ENCODE measurements at regions not wholly inside any gene's neighbourhood (a gene's known extent, or its start where the extent isn't known, plus 50 kb on each side); places are given as distances from the start of the nearest gene placed in this dataset.

- no peak overlapping the region for H3K27ac ChIP-seq (ENCODE audit: low read depth, low read length)
- no peaks in the 10 kb centered on the region for H3K27me3 ChIP-seq (ENCODE audit: control insufficient read depth in 2 of 2, insufficient read depth in 2 of 2, low read length in 2 of 2)
- peaks cover 0 to 6% (median 0%) of the 10 kb centered on the region in 5 donors for H3K36me3 Mint-ChIP-seq
- intact Hi-C loops (cut with micrococcal nuclease) = loop anchor here in 1 of 2 donors (10.0 kb wide), 1 partner anchor 272 kb away; no protein-coding TSS in a partner anchor
- no peak overlapping the region for H3K4me3 Mint-ChIP-seq
- no peaks in the 10 kb centered on the region for H3K36me3 ChIP-seq (ENCODE audit: control insufficient read depth in 2 of 3, insufficient read depth in 3 of 3, low read length in 3 of 3)
- ATAC-seq = no peak
- H3K27me3 Mint-ChIP-seq = peaks cover 0 to 31% (median 20%) of the 10 kb centered on the region in 5 donors
- H3K4me3 ChIP-seq (ENCODE audit: low read length) = no peak overlapping the region
- H3K9me3 Mint-ChIP-seq = peaks cover 0 to 9% (median 4%) of the 10 kb centered on the region in 11 donors
- H3K4me1 Mint-ChIP-seq = no peaks in the 10 kb centered on the region
- no peak for DNase-seq
- no peaks in the 10 kb centered on the region for H3K9me3 ChIP-seq (ENCODE audit: control insufficient read depth in 2 of 3, low read length in 3 of 3)
- H3K4me1 ChIP-seq (ENCODE audit: control insufficient read depth in 2 of 2, insufficient read depth in 2 of 2, low read length in 2 of 2) = no peaks in the 10 kb centered on the region
- CTCF ChIA-PET = no interaction called here
- POLR2A ChIA-PET = no interaction called here
- H3K27ac Mint-ChIP-seq = no peak overlapping the region
Observed at GRCh38 chr2:118496467-118496866, 351.0 kb downstream of the EN1 start.

- H3K9me3 Mint-ChIP-seq = peaks cover 0 to 14% (median 6%) of the 10 kb centered on the region in 11 donors
- H3K27me3 Mint-ChIP-seq = peaks cover 0 to 33% (median 18%) of the 10 kb centered on the region in 5 donors
- H3K27ac ChIP-seq (ENCODE audit: low read depth, low read length) = no peak overlapping the region
- no peaks in the 10 kb centered on the region for H3K36me3 ChIP-seq (ENCODE audit: control insufficient read depth in 2 of 3, insufficient read depth in 3 of 3, low read length in 3 of 3)
- intact Hi-C loops (cut with micrococcal nuclease) = loop anchor here in 1 of 2 donors (10.0 kb wide), 1 partner anchor 270 kb away; no protein-coding TSS in a partner anchor
- no peak overlapping the region for H3K4me3 Mint-ChIP-seq
- CTCF ChIA-PET = no interaction called here
- H3K4me1 ChIP-seq (ENCODE audit: control insufficient read depth in 2 of 2, insufficient read depth in 2 of 2, low read length in 2 of 2) = no peaks in the 10 kb centered on the region
- H3K4me1 Mint-ChIP-seq = no peaks in the 10 kb centered on the region
- H3K4me3 ChIP-seq (ENCODE audit: low read length) = no peak overlapping the region
- H3K36me3 Mint-ChIP-seq = peaks cover 0 to 10% (median 0%) of the 10 kb centered on the region in 5 donors
- H3K9me3 ChIP-seq (ENCODE audit: control insufficient read depth in 2 of 3, low read length in 3 of 3) = no peaks in the 10 kb centered on the region
- H3K27me3 ChIP-seq (ENCODE audit: control insufficient read depth in 2 of 2, insufficient read depth in 2 of 2, low read length in 2 of 2) = no peaks in the 10 kb centered on the region
- H3K27ac Mint-ChIP-seq = no peak overlapping the region
- POLR2A ChIA-PET = no interaction called here
- no peak for DNase-seq
- ATAC-seq = no peak
Observed at GRCh38 chr2:118495290-118495689, 352.2 kb downstream of the EN1 start.

DNA sequence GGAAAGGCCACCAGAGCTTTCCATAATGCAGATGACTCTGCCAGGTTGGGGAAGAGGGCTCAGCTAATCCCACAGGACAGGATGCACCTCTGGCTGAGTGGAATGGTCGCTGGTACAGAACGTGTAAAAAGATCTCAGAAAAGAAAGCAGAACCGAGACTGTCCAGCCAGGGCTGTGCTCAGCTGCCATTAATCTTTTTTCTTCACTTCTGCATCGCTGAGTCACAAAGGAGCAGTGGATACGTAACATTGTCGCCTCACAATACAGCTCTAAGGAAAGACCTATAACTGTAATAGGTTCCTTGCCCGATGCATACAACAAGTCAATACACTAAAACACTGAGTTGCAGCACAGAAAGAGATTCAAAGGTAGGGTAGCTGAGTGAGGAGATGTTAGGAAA is 354.2 kb downstream of the EN1 start:
- ChIA-PET POLR2A (no interaction called here), CTCF (no interaction called here)
- Mint-ChIP-seq H3K27me3 (peaks cover 0 to 43% (median 27%) of the 10 kb centered on the region in 5 donors), H3K27ac (no peak overlapping the region), H3K4me1 (no peaks in the 10 kb centered on the region), H3K9me3 (peaks cover 0 to 14% (median 6%) of the 10 kb centered on the region in 11 donors), H3K4me3 (no peak overlapping the region), H3K36me3 (peaks cover 0 to 10% (median 0%) of the 10 kb centered on the region in 5 donors)
- Histone ChIP-seq H3K9me3 (ENCODE audit: control insufficient read depth in 2 of 3, low read length in 3 of 3) (no peaks in the 10 kb centered on the region), H3K27ac (ENCODE audit: low read depth, low read length) (no peak overlapping the region), H3K27me3 (ENCODE audit: control insufficient read depth in 2 of 2, insufficient read depth in 2 of 2, low read length in 2 of 2) (no peaks in the 10 kb centered on the region), H3K4me3 (ENCODE audit: low read length) (no peak overlapping the region), H3K36me3 (ENCODE audit: control insufficient read depth in 2 of 3, insufficient read depth in 3 of 3, low read length in 3 of 3) (no peaks in the 10 kb centered on the region), H3K4me1 (ENCODE audit: control insufficient read depth in 2 of 2, insufficient read depth in 2 of 2, low read length in 2 of 2) (no peaks in the 10 kb centered on the region)
- no peak for DNase-seq
- intact Hi-C loops (cut with micrococcal nuclease) = loop anchor here in 1 of 2 donors (10.0 kb wide), 1 partner anchor 268 kb away; no protein-coding TSS in a partner anchor
- no peak for ATAC-seq

- Histone ChIP-seq H3K9me3 (ENCODE audit: control insufficient read depth in 2 of 3, low read length in 3 of 3) (no peaks in the 10 kb centered on the region), H3K27me3 (ENCODE audit: control insufficient read depth in 2 of 2, insufficient read depth in 2 of 2, low read length in 2 of 2) (no peaks in the 10 kb centered on the region), H3K4me3 (ENCODE audit: low read length) (no peak overlapping the region), H3K27ac (ENCODE audit: low read depth, low read length) (no peak overlapping the region), H3K4me1 (ENCODE audit: control insufficient read depth in 2 of 2, insufficient read depth in 2 of 2, low read length in 2 of 2) (no peaks in the 10 kb centered on the region), H3K36me3 (ENCODE audit: control insufficient read depth in 2 of 3, insufficient read depth in 3 of 3, low read length in 3 of 3) (no peaks in the 10 kb centered on the region)
- peaks cover 0 to 43% (median 24%) of the 10 kb centered on the region in 5 donors for H3K27me3 Mint-ChIP-seq
- intact Hi-C loops (cut with micrococcal nuclease) = loop anchor here in 1 of 2 donors (10.0 kb wide), 1 partner anchor 268 kb away; no protein-coding TSS in a partner anchor
- DNase-seq (no peak), ATAC-seq (no peak)
- ChIA-PET CTCF (no interaction called here), POLR2A (no interaction called here)
- no peaks in the 10 kb centered on the region for H3K4me1 Mint-ChIP-seq
- no peak overlapping the region for H3K27ac Mint-ChIP-seq
- no peak overlapping the region for H3K4me3 Mint-ChIP-seq
- H3K9me3 Mint-ChIP-seq = peaks cover 0 to 14% (median 6%) of the 10 kb centered on the region in 11 donors
- H3K36me3 Mint-ChIP-seq = peaks cover 0 to 10% (median 0%) of the 10 kb centered on the region in 5 donors
Observed at GRCh38 chr2:118492335-118492734, 355.1 kb downstream of the EN1 start.

GRCh38 chr2:118490330-118490729 is 357.1 kb downstream of the EN1 start:
- Mint-ChIP-seq H3K9me3 (peaks cover 0 to 14% (median 6%) of the 10 kb centered on the region in 11 donors), H3K4me1 (no peaks in the 10 kb centered on the region), H3K4me3 (no peak overlapping the region), H3K36me3 (peaks cover 0 to 10% (median 0%) of the 10 kb centered on the region in 5 donors), H3K27ac (no peak overlapping the region), H3K27me3 (peaks cover 0 to 36% (median 16%) of the 10 kb centered on the region in 5 donors)
- no peak for DNase-seq
- no peaks in the 10 kb centered on the region for H3K36me3 ChIP-seq (ENCODE audit: control insufficient read depth in 2 of 3, insufficient read depth in 3 of 3, low read length in 3 of 3)
- POLR2A ChIA-PET = no interaction called here
- H3K9me3 ChIP-seq (ENCODE audit: control insufficient read depth in 2 of 3, low read length in 3 of 3) = no peaks in the 10 kb centered on the region
- ATAC-seq = no peak
- no peak overlapping the region for H3K27ac ChIP-seq (ENCODE audit: low read depth, low read length)
- no peak overlapping the region for H3K4me3 ChIP-seq (ENCODE audit: low read length)
- intact Hi-C loops (cut with micrococcal nuclease) = loop anchor here in 1 of 2 donors (10.0 kb wide), 1 partner anchor 266 kb away; no protein-coding TSS in a partner anchor
- CTCF ChIA-PET = no interaction called here
- no peaks in the 10 kb centered on the region for H3K4me1 ChIP-seq (ENCODE audit: control insufficient read depth in 2 of 2, insufficient read depth in 2 of 2, low read length in 2 of 2)
- no peaks in the 10 kb centered on the region for H3K27me3 ChIP-seq (ENCODE audit: control insufficient read depth in 2 of 2, insufficient read depth in 2 of 2, low read length in 2 of 2)

GRCh38 chr2:118489712-118490299 is 357.6 kb downstream of the EN1 start:
- POLR2A ChIA-PET = no interaction called here
- Histone ChIP-seq H3K27me3 (ENCODE audit: control insufficient read depth in 2 of 2, insufficient read depth in 2 of 2, low read length in 2 of 2) (no peaks in the 10 kb centered on the region), H3K4me1 (ENCODE audit: control insufficient read depth in 2 of 2, insufficient read depth in 2 of 2, low read length in 2 of 2) (no peaks in the 10 kb centered on the region), H3K36me3 (ENCODE audit: control insufficient read depth in 2 of 3, insufficient read depth in 3 of 3, low read length in 3 of 3) (no peaks in the 10 kb centered on the region), H3K4me3 (ENCODE audit: low read length) (no peak overlapping the region), H3K9me3 (ENCODE audit: control insufficient read depth in 2 of 3, low read length in 3 of 3) (no peaks in the 10 kb centered on the region), H3K27ac (ENCODE audit: low read depth, low read length) (no peak overlapping the region)
- DNase-seq (no peak), ATAC-seq (no peak)
- CTCF ChIA-PET = no interaction called here
- Mint-ChIP-seq H3K4me3 (no peak overlapping the region), H3K36me3 (peaks cover 0 to 10% (median 0%) of the 10 kb centered on the region in 5 donors), H3K27me3 (peaks cover 0 to 39% (median 16%) of the 10 kb centered on the region in 5 donors), H3K27ac (no peak overlapping the region), H3K9me3 (peaks cover 0 to 14% (median 6%) of the 10 kb centered on the region in 11 donors), H3K4me1 (no peaks in the 10 kb centered on the region)
- intact Hi-C loops (cut with micrococcal nuclease) = loop anchor here in 1 of 2 donors (10.0 kb wide), 1 partner anchor 265 kb away; no protein-coding TSS in a partner anchor

DNA sequence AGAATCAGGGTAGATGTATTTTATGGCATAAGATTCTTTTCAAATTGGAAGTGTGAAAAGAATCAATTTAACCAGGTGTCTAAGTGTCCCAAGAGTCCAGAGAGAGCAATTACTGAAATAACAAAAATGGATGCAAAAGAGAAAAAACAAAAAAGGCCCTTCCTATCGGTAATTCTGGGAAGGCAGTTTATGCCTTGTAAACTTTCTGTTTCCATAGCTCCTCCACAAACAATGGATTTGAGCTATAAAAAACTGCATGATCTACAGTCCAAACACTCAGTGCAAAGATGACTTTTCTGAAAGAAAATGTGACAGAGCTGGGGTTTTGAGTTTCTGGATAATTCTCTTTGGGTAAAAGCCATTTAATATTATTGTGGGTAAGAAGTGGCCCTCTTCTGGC is 366.1 kb downstream of the EN1 start:
- DNase-seq = no peak
- no peaks in the 10 kb centered on the region for H3K36me3 Mint-ChIP-seq
- intact Hi-C loops (cut with micrococcal nuclease) = no loop called here

More for the DNA sequence above, 366.1 kb downstream of the EN1 start:
- no peak for ATAC-seq
- no peak overlapping the region for H3K4me3 Mint-ChIP-seq
- no peaks in the 10 kb centered on the region for H3K4me1 Mint-ChIP-seq
- H3K4me1 ChIP-seq (ENCODE audit: control insufficient read depth in 2 of 2, insufficient read depth in 2 of 2, low read length in 2 of 2) = no peaks in the 10 kb centered on the region
- no peak overlapping the region for H3K27ac ChIP-seq (ENCODE audit: low read depth, low read length)
- H3K27me3 Mint-ChIP-seq = peaks cover 0 to 29% (median 11%) of the 10 kb centered on the region in 5 donors
- ChIA-PET POLR2A (no interaction called here), CTCF (no interaction called here)
- H3K4me3 ChIP-seq (ENCODE audit: low read length) = no peak overlapping the region
- H3K9me3 ChIP-seq (ENCODE audit: control insufficient read depth in 2 of 3, low read length in 3 of 3) = no peaks in the 10 kb centered on the region
- no peak overlapping the region for H3K27ac Mint-ChIP-seq
- peaks cover 0 to 5% (median 0%) of the 10 kb centered on the region in 11 donors for H3K9me3 Mint-ChIP-seq
- H3K36me3 ChIP-seq (ENCODE audit: control insufficient read depth in 2 of 3, insufficient read depth in 3 of 3, low read length in 3 of 3) = no peaks in the 10 kb centered on the region
- no peaks in the 10 kb centered on the region for H3K27me3 ChIP-seq (ENCODE audit: control insufficient read depth in 2 of 2, insufficient read depth in 2 of 2, low read length in 2 of 2)

Data from naive thymus-derived CD4-positive, alpha-beta T cell (primary cell).